ENCODE measurements at regions not wholly inside any gene's neighbourhood (a gene's known extent, or its start where the extent isn't known, plus 50 kb on each side); places are given as distances from the start of the nearest gene placed in this dataset.

DNA sequence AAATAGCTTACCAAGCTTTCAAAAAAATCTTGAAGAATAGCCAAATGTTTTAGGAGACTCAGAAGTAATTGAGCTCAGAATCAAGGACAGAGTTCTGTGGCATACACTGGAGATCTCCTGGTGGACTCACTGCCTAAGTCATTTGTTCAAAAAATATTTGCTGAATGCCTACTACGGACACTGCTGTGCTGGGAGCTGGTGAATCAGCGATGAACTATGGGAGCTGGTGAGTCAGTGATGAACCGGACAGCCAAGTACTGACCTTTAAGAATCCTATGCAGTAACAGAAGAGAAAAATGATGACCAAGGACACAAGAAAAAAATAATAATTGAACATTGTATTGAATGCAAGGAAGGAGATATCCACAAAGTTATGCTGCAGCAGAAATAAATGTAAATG, 717.9 kb upstream of the CXADR start:
- TF ChIP-seq, protein P1, sequence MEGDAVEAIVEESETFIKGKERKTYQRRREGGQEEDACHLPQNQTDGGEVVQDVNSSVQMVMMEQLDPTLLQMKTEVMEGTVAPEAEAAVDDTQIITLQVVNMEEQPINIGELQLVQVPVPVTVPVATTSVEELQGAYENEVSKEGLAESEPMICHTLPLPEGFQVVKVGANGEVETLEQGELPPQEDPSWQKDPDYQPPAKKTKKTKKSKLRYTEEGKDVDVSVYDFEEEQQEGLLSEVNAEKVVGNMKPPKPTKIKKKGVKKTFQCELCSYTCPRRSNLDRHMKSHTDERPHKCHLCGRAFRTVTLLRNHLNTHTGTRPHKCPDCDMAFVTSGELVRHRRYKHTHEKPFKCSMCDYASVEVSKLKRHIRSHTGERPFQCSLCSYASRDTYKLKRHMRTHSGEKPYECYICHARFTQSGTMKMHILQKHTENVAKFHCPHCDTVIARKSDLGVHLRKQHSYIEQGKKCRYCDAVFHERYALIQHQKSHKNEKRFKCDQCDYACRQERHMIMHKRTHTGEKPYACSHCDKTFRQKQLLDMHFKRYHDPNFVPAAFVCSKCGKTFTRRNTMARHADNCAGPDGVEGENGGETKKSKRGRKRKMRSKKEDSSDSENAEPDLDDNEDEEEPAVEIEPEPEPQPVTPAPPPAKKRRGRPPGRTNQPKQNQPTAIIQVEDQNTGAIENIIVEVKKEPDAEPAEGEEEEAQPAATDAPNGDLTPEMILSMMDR (IDR thresholded peaks at IDR 0.05; ENCODE audit: low read depth, low read length): no peak
- Histone ChIP-seq H3K27me3 (ENCODE audit: insufficient read depth, low read depth, severe bottlenecking) (peaks cover 20% of the 10 kb centered on the region), H3K9me3 (ENCODE audit: severe bottlenecking) (no peaks in the 10 kb centered on the region), H3K27ac (no peak overlapping the region), H3K36me3 (no peaks in the 10 kb centered on the region), H3K4me3 (ENCODE audit: low read depth, low read length) (no peak overlapping the region)
- DNase-seq: no peak

DNA sequence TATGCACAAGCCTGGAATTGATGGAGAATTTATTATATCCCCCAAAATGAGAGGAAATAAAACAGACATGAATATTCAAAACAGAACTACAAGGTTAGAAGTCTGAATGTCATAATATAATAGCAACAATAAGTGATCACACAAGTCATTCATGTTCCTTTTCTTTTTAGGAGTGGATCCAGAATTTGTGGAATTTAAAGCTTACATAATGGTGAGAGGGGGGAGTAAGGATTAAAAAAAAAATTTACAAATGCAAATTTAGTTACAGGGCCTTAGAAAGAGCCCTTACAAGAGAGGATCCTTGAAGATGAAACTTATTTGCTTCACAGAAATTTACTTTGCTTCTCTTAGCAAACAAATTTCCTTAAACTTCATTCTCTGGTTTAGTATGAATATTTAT, 716.1 kb upstream of the CXADR start:
- H3K9me3 ChIP-seq (ENCODE audit: severe bottlenecking): no peaks in the 10 kb centered on the region
- H3K4me3 ChIP-seq (ENCODE audit: low read depth, low read length): no peak overlapping the region
- H3K27me3 ChIP-seq (ENCODE audit: insufficient read depth, low read depth, severe bottlenecking): peaks cover 10% of the 10 kb centered on the region
- TF ChIP-seq, protein P1 (IDR thresholded peaks at IDR 0.05; ENCODE audit: low read depth, low read length): no peak
- no peak for DNase-seq
- H3K27ac ChIP-seq: no peak overlapping the region
- H3K36me3 ChIP-seq: no peaks in the 10 kb centered on the region

DNA sequence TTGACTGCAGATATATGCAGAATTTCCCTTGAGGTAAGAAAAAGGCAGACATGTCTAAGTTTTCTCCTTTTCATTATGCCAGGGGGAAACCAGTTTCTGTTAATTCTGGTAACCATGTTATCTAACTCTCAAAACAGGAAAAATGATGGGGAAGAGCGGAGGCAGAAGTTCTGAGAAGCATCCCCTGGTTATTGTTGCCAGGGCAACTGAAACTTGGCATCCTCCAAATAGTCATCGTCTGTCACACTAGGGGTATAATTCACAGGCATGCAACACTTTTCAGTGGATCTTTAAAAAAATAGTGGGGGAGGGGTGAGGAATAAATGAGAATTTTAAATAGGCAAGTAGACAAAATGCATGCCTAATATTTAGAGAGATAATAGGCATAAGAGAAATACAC, 715.3 kb upstream of the CXADR start:
- H3K4me3 ChIP-seq (ENCODE audit: low read depth, low read length): no peak overlapping the region
- TF ChIP-seq, protein P1 (IDR thresholded peaks at IDR 0.05; ENCODE audit: low read depth, low read length): no peak
- H3K27ac ChIP-seq: no peak overlapping the region
- DNase-seq: no peak
- no peaks in the 10 kb centered on the region for H3K9me3 ChIP-seq (ENCODE audit: severe bottlenecking)
- H3K27me3 ChIP-seq (ENCODE audit: insufficient read depth, low read depth, severe bottlenecking): peaks cover 13% of the 10 kb centered on the region
- no peaks in the 10 kb centered on the region for H3K36me3 ChIP-seq

GRCh38 chr21:16797966-16798365, 714.9 kb upstream of the CXADR start:
- H3K9me3 ChIP-seq (ENCODE audit: severe bottlenecking): no peaks in the 10 kb centered on the region
- peaks cover 13% of the 10 kb centered on the region for H3K27me3 ChIP-seq (ENCODE audit: insufficient read depth, low read depth, severe bottlenecking)
- no peak overlapping the region for H3K4me3 ChIP-seq (ENCODE audit: low read depth, low read length)
- no peak overlapping the region for H3K27ac ChIP-seq
- no peaks in the 10 kb centered on the region for H3K36me3 ChIP-seq
- no peak for DNase-seq
- TF ChIP-seq, protein P1 (IDR thresholded peaks at IDR 0.05; ENCODE audit: low read depth, low read length): no peak

GRCh38 chr21:16800536-16801275, 712.1 kb upstream of the CXADR start:
- no peak for DNase-seq
- Histone ChIP-seq H3K36me3 (no peaks in the 10 kb centered on the region), H3K27ac (no peak overlapping the region), H3K4me3 (ENCODE audit: low read depth, low read length) (no peak overlapping the region), H3K27me3 (ENCODE audit: insufficient read depth, low read depth, severe bottlenecking) (peaks cover 5% of the 10 kb centered on the region), H3K9me3 (ENCODE audit: severe bottlenecking) (no peaks in the 10 kb centered on the region)
- TF ChIP-seq, protein P1 (IDR thresholded peaks at IDR 0.05; ENCODE audit: low read depth, low read length): no peak

DNA sequence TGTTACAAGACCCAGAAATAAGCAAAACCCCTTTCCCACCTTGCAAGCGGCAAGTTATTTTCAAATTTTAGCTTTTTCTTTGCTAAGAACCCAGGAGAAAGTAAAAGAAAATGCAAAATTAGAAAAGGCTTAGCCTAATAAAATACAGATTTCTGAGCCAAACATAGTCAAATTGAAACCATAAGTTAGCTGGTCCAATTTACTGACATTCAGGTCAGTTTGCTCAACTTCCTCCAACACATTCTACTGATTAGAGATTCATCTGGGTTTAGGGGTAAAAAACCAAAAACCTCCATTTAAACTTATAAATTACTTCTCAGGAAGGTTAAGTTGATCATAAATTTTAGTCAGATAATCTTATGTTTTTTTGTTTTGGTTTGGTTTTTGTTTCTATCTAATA, 701.8 kb upstream of the CXADR start:
- Histone ChIP-seq H3K9me3 (ENCODE audit: severe bottlenecking) (no peaks in the 10 kb centered on the region), H3K36me3 (no peaks in the 10 kb centered on the region), H3K27me3 (ENCODE audit: insufficient read depth, low read depth, severe bottlenecking) (peaks cover 6% of the 10 kb centered on the region), H3K4me3 (ENCODE audit: low read depth, low read length) (no peak overlapping the region), H3K27ac (no peak overlapping the region)
- TF ChIP-seq, protein P1 (IDR thresholded peaks at IDR 0.05; ENCODE audit: low read depth, low read length): no peak
- DNase-seq: no peak
